ENCODE measurements at regions not wholly inside any gene's neighbourhood (a gene's known extent, or its start where the extent isn't known, plus 50 kb on each side); places are given as distances from the start of the nearest gene placed in this dataset.

DNA sequence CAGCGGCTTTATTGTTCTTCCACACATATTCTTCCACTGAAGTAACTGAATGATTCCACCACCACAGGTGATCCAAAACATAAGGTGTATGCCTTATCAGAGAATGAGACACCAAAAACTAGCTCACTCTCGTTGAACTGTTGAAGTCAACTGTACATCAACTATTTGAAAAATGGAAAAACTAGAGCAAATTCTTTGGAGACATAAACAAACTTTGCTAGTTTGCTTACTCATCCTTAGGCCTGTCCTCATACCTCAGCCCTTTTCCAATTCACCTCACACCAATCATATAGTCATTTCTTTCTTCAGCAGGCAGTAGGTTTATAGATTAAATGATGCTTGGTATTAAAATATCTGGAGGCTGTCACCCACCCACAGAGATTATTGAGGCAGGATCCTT, 77.1 kb upstream of the RNF217 start:
- TF ChIP-seq CTCF (conservative IDR thresholded peaks at IDR 0.05 in 1 of 2, IDR thresholded peaks at IDR 0.05 in 1 of 2; ENCODE audit: extremely low read depth in 1 of 2, insufficient read depth in 1 of 2, low read depth in 1 of 2, low read length in 2 of 2), result no peak
- no peak for TF ChIP-seq EZH2 (IDR thresholded peaks at IDR 0.05; ENCODE audit: borderline replicate concordance, low read length)
